GM21825 (cell line): ENCODE measurements at regions not wholly inside any gene's neighbourhood (a gene's known extent, or its start where the extent isn't known, plus 50 kb on each side); places are given as distances from the start of the nearest gene placed in this dataset.
"Not testable (repeated sequence)": the region's sequence is repeated elsewhere in the genome, so short reads cannot be mapped to it uniquely, and the experiment has no call there.

Experiments
- ATAC-seq: cut with Tn5 transposase; IDR thresholded peaks from one replicate; pipeline ENCODE4 v1.9.1; 2021; ENCODE audit warnings: mild to moderate bottlenecking, moderate library complexity; ENCODE audit not compliant: unreplicated experiment

DNA sequence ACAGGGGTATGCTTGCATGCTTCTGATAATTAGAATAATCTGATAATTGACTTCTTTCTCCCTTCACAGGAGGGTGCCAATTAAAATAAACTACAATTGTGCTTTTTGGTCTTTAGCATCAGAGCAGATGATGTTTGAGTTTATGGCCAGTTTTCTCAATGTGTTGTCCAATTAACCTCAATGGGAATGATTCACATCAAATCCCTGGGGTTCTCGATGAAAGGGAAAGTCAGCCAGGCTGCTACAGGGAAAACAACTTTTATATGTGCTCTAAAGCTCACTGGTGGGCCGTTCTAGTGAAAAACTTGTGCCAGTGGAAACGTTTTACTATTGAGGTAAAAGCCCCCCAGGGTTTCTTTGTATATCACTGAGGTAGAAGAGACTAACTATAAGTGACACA is 887.3 kb upstream of the CRIM1 start:
- no peak for ATAC-seq

DNA sequence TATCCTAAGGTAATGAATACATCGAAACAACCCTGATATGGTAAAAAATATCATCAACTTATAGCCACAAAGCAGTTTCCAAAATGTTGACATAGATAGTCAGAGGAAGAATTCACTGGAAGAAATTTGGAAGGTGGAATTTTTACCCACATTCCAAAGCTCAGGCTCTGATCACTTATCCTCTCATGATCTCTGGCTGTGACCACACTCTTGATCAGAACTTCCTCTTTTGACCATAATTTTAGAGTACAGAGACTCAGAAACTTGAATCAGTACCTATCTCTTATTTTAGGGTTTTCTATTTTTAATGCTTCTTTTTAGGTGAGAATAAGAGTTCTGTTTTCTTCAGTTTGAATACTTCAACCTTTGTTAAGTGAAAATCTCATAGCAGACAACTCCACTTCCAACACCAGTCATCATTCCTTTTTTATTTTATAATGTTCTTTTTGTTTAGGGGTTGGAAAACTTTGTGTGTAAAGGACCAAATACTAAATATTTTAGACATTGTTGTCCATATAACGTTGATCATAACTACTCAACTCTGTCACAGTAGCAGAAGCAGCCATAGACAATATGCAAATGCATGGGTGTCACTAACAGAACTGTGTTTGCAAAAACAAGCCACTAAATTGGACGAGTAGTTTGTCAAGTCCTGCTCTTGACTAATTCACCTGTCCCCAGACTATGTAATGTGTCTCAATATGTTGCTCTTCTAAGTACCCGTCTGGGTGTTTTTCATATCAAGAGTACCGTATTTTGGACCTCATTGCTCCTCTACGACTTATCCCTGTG is 891.6 kb upstream of the CRIM1 start:
- no peak for ATAC-seq

DNA sequence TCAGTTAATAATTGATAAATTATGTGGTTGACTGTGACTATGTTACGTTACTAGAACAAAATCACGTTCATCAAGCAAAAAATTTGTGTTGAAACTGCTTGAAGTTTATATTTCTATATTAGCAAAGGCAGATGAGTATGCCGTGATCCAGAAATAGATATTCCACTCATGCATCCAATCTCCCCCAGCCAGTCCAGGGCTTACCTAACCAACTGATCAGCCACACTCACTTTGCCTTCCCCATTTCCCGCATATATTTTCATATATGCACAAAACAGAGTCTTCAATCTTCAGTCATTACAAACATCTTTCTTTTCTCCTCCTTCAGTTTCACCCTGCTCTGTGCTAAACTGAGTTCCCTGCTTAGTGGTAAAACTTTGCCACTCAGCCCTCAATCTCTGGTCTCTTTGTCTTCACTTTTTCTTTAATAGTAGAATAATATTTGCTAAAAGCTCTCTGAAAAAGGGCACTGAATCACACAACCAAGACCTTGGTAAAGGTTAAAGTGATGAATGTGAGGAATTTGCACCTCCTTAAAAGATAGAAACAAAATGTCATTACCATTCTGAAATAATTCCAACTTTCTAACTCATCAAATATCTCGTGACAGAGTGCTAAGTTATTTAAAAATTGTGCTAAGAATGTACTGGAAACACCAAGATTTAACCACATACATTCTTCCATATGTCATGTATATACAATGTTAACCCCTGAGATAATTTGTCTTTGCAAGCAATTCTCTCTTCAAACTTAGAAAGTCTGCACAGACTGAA is 893.2 kb upstream of the CRIM1 start:
- ATAC-seq, result no peak

DNA sequence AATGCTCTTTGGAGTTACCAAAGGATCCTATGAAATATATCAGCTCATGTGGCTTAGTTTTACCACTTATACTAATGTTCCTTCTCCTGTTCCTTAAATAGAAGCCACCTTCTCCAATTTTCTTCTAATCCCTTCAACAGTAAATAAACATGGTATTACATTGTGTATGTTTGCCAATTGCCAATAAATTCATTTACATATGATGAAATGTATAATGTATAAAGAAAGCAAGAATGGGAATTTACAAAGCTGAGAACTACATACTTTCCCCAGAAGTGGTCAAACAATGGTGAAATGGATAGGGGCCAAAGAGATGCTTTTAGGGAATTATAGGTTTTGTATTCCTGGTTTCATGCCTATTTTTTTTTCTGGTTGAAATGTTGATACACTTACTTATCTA is 894.2 kb upstream of the CRIM1 start:
- ATAC-seq, result no peak

DNA sequence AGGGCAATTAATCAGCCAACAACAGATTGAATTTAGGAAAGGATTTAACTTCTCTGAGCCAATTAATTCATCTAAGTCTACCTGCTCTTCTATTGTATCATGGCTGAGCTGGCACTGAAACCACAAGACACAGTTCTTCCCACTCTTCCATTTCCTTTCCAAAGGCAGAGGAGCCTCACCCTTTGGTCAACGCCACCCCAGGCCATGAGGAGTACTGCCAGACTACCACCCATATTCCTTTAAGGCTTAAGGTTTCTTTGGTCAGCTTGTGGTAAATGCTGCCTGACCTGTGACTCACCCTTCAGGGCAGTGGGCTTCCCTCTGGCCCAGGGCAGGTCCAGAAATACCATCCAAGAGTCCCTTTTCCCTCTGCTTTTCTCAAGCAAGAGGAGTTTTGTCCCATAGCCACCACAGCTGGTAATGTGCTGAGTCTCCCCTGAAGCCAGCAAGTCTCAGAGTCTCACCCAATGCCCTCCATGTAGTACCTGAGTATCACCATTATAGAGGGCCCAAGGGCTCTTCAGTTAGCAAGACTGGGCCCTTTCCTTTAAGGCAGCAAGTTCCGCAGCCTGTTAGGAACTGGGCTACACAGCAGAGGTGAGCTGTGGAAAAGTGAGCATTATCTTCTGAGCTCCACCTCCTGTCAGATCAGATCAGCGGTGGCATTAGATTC is 900.5 kb upstream of the CRIM1 start:
- no peak for ATAC-seq

DNA sequence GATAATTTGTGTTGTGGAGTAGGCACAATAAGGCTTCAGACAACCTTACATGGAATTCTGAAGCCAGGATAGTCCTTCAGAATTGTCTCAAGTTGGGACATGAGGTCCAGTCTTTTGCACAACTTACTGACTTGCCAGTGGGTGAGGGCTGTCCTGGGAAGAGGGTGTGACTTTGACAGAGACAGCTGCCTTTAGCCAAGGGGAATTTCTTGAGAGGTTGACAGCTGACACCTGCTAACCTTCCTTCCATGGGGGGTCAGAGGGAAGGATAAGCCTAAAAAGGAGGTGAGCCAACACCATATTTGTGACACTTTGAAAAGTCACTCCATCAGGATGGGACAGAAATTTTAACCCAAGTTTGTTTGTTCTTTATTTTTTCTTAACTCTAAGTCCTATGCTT is 907.8 kb upstream of the CRIM1 start:
- ATAC-seq, result no peak

DNA sequence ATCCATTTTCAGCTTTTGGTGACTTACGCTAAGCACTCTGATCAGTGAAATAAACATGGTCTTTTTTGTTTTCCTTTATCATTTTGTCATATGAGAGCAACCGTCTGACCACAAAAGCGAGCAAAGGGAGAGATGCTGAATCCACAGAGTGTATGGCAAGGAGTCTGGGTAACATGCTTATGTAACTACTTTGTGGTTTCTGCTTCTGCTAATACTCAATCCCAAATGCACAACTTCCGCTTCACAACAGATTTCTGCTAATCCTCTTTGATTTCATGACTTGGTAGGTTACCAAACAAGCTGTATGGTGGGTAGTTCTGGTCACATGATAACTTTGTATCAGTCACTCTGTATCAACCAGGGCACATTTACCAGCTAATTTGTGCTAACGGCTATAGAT is 908.4 kb upstream of the CRIM1 start:
- ATAC-seq, result no peak

DNA sequence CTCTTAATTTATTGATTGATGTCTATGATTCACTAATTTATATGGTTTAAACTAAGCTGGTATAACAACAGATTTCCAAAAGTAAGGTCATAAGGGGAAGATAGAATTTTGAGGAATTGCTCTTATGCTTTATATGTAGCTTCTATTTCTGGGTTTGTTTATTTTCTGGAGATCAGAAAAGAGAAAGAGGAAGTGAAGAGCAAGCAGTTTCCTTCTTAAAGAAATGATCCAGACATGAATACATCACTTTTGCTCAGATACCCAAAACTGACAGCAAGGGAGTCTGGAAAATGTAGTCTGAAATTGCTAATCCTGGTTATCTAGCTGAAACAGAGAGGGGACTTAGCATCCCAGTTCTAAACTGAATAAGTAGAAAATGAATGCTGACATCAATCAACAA is 912.5 kb upstream of the CRIM1 start:
- ATAC-seq, result no peak

DNA sequence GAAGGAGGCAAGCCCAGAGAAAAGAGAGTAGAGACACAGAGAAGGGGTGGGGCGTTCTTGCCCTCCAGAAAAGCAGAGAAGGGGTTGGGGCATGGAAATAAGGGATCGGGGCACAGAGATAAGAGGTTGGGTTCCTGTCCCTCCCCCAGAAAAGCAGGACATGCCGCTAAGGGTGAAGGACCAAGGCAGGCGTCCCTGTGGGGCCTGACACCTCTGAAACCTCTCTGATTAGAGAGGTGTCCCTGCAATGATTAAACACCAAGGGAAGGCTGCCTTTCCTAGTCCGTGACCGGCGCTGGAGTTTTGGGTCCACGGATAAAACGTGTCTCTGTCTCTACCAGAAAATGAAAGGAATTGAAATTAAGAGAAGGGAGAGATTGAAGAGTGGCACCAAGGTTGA is 914.0 kb upstream of the CRIM1 start:
- not testable (repeated sequence) for ATAC-seq

DNA sequence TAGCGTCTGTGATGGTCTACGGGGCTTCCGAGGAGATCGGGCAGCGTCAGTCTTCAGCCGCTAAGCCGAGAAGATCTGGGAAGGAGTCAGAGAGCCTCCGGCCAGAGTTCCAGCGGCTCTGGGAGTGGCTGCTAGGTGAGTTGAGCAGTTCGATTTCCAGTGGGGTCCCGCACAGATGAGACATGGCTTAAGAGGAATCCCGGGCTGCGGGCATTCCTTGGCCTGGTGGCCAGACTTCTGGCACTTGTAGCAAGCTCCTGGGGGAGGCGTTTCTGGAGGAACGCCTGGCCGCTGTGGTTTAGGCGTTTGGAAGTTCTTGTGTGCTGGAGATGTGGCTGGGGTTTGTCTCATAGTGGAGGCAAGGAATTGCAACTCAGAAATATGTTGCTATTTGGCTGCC is 915.3 kb upstream of the CRIM1 start:
- ATAC-seq, result not testable (repeated sequence)

DNA sequence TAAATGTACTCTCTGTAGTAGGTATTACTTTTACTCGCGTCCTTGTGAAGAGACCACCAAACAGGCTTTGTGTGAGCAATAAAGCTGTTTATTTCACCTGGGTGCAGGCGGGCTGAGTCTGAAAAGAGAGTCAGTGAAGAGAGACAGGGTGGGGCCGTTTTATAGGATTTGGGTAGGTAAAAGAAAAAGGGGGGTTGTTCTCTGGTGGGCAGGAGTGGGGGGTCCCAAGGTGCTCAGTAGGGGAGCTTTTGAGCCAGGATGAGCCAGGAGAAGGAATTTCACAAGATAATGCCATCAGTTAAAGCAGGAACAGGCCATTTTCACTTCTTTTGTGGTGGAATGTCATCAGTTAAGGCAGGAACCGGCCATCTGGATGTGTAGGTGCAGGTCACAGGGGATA is 918.7 kb upstream of the CRIM1 start:
- not testable (repeated sequence) for ATAC-seq

DNA sequence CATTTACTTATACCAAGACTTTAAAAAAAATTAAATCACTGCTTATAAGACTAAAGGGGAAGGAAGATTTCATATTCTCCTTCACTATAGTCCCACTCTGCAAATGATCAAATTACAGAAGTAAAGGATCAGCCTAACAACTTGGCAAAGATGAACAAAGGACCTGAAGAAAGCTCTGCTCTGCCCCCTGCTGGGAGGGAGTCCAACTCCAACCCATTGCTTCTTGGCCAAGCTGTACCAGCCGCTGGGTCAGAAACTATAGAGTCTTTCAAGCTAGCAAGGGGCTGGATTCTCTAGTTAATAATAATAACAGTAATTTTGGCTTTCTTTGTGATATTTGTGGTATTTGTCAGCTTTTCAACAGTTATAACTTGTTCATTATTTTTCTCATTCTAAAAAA is 927.0 kb upstream of the CRIM1 start:
- ATAC-seq, result no peak

DNA sequence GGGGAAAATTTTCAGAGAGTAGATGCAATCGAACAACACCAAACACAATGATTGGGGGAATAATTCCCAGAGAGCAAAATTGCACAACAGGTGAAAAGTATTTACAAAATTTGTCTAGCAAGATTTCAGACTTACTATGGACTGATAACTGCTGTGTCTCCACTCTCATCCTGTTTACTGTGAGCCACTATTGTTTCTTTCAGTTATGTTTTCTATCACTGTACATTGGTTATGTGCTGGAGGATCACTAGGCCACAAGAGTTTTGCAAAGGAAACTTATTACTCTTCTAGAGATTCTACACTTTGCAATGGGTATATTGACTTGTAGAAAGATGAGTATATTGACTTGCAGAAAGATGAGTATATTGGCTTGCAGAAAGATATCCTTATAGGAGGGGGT is 934.1 kb upstream of the CRIM1 start:
- no peak for ATAC-seq

DNA sequence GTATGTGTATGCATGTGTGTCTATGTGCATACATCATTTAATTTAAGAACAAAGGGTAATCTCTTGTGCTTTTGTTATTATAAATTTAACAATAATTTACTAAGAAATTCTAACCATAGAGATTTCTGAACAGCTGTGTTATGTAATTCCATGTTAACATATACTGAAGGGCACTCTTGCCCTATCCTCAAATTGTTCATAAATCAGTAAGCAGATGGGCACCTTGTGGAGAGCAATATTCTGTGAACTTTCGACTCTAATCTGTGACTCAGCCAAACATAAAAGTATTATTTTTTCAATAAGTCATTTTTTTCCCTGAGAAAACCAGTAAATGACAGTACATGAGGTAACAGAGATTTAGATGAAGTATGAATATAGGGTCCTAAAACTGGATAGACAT is 938.3 kb upstream of the CRIM1 start:
- ATAC-seq, result no peak

DNA sequence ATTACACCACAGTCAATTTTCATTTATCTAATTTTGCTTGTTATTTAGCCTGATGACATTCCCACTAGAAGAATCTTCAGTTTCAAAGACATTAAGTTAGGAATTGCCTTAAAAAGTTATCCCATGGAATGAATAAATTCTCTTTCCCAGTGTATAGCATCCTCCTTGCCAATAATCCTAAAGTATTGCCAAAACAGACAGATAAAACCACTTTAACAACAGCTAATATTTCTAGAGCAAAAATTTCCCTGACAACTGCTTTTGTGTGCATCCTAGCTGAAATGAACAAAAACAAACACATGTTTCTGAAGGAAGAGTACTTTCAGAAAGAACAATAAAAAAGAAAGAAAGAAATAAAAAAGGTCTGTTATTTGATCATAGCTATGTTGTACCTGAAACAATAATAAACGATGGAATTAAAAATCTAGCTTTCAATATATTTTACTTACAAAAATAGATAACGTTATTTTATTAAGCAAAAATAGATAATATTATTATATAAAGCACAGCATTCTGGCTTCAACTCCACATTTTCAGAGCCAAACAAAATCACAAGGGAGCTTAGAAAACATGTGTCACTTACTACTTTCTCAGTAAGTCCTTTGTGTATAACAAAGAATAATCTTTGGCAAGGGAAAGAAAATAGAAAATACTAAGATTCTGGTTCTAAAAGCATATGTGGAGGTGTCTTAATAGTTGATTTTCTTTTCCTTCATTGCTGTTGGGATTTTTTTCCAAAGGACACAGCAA is 939.0 kb upstream of the CRIM1 start:
- no peak for ATAC-seq

DNA sequence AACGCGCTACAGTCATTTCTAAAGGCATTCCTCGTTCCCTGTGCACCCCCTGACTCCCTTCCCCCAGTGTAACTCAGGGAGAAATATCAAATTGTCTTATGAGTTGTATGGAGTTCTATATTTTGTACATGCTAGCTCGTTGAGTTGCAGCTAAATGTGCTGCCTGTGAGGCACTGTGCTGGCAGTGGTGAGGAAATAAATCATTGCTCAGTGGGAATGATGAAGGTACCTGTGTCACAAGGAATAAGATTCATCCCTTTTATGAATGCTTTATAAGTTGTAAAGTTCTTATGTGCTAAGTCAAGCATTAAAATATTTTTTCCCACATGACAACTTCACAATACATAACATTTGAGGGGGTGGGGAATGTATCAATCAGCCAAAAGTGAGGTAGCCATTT is 939.6 kb upstream of the CRIM1 start:
- ATAC-seq, result no peak

DNA sequence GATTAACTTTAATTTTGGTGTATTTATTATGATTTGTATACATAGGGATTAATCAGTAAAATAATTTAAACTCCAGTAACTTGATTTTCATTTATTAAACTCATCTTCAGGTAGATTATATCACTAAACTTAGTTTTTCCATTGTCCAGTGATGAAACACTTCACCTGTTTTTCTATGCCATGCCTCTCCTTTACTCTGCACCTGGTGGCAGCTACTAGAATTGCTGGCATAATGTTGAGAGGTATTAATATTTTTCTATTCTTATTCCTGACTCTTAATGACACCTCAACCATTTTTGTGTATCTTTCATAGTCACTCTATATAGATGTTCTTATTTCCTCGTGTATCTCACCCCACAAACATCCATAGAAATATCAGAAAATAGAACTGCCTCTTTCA is 940.3 kb upstream of the CRIM1 start:
- ATAC-seq, result no peak

DNA sequence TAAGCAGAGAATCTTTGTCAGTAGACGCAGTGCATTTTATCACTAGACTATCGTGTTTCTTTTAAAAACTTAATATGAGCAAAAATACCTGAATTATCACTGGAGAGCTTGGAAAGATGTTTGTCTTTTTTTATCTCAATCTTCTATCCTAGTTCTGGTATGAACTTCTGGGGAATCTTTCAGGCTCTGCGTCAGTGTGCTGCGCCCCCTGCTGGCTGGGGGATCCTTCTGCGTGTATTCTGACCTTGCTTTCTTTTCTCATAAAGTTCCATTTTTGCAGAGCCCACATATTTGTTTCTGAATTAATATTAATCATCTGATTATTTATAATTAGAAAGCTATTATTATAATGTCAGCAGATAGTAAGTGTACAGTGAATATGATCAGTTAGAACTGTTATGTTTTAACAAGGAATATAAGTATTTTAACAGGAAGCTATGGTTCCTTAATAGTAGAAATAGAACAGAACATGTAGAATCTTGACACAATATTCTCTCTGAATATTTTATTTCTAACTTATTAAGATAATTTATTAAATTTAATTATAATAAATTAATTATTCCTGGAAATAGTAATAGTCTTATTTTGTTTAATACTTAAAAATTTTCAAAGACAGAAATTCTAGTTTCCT is 945.0 kb upstream of the CRIM1 start:
- peak; percentile 88 for ATAC-seq

DNA sequence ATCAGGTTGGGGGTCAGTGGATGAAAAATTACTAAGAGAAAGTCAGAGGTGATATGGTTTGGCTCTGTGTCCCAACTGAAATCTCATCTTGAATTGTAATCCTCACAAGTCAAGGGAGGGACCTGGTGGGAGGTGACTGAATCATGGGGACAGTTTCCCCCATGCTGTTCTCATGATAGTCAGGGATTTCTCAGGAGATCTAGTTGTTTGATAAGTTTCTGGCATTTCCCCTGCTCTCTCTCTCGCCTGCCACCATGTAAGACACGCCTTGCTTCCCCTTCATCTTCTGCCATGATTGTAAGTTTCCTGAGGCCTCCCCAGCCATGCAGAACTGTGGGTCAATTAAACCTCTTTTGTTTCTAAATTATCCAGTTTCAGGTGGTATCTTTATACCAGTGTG is 945.8 kb upstream of the CRIM1 start:
- no peak for ATAC-seq

DNA sequence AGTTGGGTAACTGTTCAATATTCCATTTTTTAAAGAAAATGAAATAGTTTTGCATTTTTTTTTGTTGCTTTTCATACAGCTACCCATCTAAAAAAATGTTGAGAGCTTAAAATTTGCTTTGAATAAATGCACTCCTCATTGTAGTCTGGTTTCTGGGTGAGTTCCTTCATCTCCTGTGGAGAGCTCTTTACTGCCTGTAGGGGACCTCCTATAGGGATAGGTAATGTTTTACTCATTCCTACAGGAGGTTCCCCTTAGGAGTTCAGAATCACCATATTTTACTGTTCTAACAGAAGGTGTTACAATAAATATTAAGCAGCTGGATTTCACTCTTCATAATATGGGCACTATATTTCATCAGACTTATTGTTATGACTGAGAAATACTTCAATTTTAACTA is 947.3 kb upstream of the CRIM1 start:
- no peak for ATAC-seq
